HEK293T (cell line): ENCODE measurements at regions not wholly inside any gene's neighbourhood (a gene's known extent, or its start where the extent isn't known, plus 50 kb on each side); places are given as distances from the start of the nearest gene placed in this dataset.

Source experiments
- ELF4 ChIP-seq: fragments of 450-650 bp; IDR thresholded peaks from 2 replicates; pipeline ENCODE4 v1.6.1; 2017; ENCODE audit warnings: antibody characterized with exemption
- FOXA1 ChIP-seq: fragments of 450-650 bp; IDR thresholded peaks from 2 replicates; pipeline ENCODE4 v1.6.1; 2016; ENCODE audit warnings: mild to moderate bottlenecking
- FOXK2 ChIP-seq: fragments of 450-650 bp; IDR thresholded peaks from 2 replicates; pipeline ENCODE4 v1.6.1; 2016; ENCODE audit warnings: mild to moderate bottlenecking
- SP1 ChIP-seq: fragments of 450-650 bp; IDR thresholded peaks from 2 replicates; pipeline ENCODE4 v1.6.1; 2017
- SUZ12 ChIP-seq: fragments of 450-650 bp; IDR thresholded peaks from 2 replicates; pipeline ENCODE4 v1.6.1; 2016; ENCODE audit warnings: mild to moderate bottlenecking
- ZNF384 ChIP-seq: fragments of 450-650 bp; IDR thresholded peaks from 2 replicates; pipeline ENCODE4 v1.6.1; 2016

GRCh38 chr9:119435076-119435475 lies 65.8 kb upstream of the BRINP1 start:
- TF ChIP-seq FOXA1, result no peak
- no peak for TF ChIP-seq SUZ12
- TF ChIP-seq ZNF384, result no peak
- TF ChIP-seq FOXK2, result no peak
- no peak for TF ChIP-seq SP1
- no peak for TF ChIP-seq ELF4
